Lung microvascular endothelial cell (primary cell): ENCODE measurements at regions not wholly inside any gene's neighbourhood (a gene's known extent, or its start where the extent isn't known, plus 50 kb on each side); places are given as distances from the start of the nearest gene placed in this dataset.

ENCODE experiments used
- DNase-seq, 2 donors: peaks; one replicate each; pipeline versions ENCODE4 v3.0.0 to v3.0.0-alpha.2; 2010; ENCODE audit warnings: low read depth in 2 of 2

DNA sequence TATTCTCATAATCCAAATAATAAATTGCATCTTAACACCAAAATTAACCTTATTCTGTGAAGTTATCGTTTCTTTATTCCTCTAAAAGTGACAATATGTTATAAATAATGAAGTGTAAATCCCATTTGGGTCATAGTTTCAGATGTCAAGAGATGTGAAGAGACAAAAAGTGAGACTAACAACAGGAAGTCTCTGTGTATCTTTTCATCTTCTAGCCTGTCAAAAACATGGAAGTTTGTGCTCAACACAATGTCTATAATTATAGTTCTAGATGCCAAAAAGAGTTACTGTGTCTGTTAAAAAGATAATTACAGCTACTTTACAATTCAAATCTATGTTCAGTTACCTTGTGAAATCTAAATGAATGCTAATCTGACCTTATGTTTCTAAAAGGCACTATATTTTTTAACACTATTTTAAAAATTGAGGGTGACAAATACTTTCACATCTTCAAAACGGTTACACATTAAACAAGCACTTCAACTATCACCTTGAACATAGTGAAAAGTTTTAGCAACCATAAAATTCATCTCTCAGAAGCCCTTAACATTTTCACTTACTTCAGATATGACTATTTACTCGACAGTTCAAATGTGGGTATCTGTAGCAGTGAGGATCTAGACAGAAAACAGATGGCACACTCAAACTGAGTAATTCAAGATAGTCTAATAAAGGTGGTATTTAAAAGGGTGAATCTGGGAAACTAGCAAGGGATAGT lies 509.8 kb downstream of the ARAP2 start:
- DNase-seq: no peak

DNA sequence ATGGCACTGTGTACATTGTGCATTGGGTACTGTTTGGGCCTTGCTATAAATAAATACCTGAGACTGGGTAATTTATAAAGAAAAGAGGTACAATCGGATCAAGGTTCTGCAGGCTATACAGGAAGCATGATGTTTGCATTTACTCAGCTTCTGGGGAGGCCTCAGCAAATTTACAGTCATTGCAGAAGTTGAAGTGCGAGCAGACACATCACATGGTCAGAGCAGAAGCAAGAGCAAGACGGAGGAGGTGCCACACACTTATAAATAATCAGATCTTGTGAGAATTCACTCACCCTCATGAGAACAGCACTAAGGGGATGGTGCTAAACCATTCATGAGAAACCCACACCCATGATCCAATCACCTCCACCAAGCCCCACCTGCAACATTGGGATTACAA lies 505.0 kb downstream of the ARAP2 start:
- DNase-seq: no peak

DNA sequence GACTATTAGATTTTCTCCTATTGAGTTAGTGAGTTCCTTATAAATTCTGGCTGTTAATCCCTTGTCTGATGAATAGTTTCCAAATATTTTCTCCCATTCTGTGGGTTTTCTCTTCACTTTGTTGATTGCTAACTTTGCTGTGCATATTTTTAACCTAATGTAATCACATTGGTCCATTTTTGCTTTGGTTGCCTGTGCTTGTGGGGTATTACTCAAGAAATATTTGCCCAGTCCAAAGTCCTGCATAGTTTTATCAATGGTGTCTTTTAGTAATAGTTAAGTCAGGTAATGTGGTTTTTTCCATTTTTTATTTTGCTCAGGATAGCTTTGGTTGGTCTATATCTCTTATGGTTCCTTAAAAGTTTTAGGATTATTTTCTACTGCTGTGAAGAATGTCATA lies 490.3 kb downstream of the ARAP2 start:
- no peak for DNase-seq

DNA sequence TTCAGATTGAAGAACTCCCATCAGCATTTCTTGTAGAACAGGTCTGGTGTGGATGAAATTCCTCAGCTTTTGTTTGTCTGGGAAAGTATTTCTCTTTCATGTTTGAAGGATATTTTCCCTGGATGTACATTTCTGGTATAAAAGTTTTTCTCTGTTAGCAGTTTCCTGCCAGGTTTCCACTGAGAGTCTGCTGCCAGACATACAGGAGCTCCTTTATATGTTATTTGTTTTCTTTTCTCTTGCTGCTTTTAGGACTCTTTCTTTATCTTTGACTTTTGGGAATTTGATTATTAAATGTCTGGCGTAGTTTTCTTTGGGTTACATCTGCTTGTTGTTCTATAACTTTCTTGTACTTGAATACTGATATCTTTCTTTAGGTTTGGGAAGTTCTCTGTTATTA lies 486.5 kb downstream of the ARAP2 start:
- DNase-seq: no peak

DNA sequence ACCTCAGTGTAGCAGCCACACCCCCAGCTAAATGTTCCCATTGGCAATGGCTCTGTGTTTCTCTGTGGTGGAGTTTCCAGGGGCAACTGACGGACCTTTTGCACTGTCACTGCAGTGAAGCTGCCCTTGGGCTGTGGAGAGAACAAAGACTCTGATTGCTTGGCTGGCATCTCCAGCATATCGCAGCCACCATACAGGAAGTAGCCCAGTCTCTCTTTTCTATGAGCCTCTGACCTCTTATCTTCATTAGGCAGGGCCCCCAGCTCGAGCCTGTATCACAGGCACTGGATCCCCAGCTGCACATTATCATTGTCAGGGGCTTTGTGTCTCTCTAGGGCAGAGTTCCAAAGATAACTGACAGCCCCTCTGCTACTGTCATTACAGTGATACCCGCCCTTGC lies 483.5 kb downstream of the ARAP2 start:
- DNase-seq: no peak

DNA sequence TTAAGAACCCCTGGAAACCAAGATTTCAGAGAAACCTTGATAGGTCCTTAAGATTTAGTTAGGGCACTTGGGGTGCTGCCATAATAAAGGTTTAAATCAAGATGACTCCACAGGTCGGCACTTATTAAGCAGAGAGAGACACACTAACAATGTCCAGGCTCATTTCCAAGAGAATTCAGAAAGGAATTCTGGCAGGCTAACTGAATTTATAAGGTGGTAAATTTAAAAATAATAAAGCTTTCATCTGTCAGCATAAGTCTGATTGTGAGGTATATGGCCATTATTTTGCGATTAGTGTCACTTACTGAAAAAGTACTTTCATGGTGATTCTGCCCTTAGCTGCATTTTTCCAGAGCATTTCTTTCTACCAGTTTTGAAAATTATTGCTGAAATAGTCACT lies 472.7 kb downstream of the ARAP2 start:
- DNase-seq: no peak

DNA sequence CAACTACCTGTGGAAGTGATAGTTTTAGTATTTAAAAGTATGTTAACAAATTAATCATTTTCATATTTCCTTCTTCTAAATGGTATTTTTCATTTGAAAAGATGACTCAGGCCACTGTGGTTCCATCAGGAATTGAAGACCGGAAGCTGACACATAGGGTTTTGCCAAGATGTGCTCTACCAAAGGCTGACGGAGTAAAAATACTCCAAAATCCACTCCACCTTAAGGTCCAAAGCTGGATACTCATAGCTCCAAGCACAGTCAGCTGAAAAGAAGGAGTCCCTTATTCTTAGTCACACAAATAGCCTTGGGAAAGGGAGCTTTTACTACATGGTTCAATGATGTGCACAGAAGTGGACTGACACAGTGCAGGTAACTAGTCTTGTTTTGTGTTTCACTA lies 472.0 kb downstream of the ARAP2 start:
- no peak for DNase-seq

DNA sequence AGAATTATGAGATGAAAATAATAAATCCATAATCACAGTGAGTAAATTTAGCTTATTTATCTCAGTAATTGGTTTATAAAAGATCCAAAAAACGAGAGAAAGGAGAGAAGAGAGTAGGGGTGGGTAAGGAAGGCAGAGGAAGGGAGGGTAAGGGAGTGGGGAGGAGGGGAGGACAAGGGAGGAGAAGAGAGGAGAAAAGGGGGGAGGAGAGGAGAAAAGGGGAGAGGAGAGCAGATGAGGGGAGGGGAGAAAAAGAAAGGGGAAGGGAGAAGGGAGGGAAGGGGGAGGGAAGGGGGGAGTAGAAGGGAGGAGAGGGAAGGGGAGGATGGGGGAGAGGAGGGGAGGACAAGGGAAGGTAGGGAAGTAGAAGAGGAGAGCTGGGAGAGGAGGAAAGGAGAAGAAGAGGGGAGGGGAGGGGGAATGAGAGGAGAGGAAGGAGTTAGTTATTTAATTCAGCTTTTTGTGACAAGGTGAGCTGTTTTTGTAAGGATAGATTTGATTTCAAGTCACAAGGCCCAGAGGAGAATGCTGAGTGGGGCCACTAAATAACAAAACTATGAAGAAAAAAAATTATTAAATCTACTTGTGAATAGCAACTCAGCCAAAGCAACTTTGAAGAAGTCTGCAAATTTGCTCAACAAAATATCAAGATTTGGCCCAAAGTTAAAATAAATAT lies 454.3 kb downstream of the ARAP2 start:
- DNase-seq: no peak

DNA sequence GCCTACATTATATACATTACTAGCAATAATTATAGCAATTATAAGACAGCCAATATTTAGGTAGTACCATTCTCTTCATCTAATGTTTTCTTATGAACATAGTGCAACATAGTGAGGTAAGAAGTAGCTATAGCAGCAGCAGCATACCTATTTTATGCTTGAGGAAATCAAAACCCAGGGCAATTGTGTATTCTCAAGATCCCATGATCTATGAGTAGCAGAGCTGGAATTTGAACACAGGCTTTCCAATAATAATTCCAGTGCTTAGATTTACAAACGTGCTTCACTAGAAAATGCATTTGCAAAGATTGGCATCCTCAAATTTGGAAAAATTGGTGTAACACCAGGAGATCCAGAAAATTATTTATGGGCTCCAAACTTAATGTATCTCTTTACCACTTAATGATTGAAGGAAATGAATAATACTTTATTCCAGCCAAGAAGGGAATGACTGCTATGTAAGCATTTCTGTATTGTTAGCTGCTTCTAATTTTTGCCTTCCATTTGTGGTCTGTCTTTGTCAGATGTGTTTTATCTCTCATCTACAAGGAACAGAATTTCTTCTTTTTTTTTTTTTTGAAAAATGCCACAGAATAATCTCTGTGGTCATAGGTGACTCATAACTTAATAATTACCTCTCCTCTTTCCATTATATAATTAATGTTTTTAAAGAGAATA lies 451.1 kb downstream of the ARAP2 start:
- no peak for DNase-seq

DNA sequence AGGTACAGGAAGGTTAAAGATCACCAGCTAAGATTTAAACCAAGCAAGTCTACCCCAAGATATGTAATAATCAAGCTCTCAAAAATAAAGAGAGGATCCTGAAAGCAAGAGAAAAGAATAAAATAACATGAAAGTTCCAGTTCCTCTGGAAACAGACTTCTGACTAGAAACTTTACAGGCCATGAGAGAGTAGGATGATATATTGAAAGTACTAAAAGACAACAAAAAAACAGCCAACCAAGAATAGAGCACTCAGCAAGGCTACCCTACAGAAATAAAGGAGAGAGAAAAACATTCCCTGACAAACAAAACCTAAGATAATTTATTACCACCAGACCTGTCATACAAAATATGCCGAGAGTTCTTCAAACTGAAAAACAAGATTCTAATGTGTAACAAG lies 450.5 kb downstream of the ARAP2 start:
- DNase-seq: no peak

DNA sequence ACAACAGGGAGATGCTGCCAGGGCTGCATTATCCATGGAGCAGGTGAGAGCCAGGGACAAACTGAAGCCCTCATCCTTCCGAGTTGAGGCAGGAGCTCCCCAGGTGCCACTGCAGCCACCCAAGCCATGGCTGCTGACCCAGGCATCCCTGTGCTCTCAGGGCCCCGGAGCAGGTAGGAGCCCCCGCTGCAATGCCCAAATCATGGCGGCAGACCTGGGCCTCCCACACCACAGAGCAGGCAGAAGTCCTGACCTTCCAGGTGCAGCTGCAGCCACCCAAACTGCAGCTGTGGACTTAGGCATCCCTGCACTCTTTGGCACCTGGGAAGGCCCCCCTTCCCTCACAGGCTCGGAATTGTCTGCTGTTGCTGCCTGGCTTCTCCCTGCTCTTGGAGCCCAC lies 443.6 kb downstream of the ARAP2 start:
- DNase-seq: no peak

DNA sequence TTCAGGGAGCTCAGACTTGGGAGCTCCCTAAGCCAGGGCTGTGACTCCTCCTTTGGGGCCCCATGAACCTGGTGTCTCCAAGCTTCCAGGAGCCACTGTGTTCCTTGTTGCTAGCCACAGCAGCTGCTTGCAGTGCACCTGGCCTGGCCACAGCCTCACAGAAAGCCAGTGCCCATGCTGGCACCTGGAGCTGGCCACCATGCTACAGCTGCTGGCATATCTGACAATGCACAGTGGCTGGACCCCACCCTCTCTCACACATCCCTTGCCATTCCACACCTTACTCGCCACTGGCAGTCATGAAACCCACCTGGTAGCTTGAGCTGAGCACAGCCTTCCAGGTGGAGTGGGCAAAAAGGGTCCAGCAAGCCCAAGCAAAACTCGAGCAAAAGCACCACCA lies 441.7 kb downstream of the ARAP2 start:
- DNase-seq: no peak

DNA sequence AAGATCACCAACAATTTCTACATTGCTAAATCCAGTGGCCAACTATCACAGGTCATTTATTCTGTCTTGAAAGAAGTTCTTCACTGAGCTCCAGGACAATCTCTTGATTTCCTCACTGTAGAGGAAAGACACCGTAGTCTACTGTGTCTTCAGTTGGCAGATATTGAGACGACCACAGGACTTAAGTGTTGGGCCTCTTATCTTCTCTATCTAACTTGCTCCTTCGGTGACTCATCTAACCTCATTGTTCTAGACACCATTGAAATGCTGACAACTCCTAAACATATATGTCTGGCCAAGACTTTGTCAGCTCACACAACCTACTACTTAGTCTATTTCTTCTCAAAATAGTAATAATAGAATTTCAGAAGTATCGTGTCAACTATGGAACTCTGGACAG lies 425.8 kb downstream of the ARAP2 start:
- DNase-seq: no peak

DNA sequence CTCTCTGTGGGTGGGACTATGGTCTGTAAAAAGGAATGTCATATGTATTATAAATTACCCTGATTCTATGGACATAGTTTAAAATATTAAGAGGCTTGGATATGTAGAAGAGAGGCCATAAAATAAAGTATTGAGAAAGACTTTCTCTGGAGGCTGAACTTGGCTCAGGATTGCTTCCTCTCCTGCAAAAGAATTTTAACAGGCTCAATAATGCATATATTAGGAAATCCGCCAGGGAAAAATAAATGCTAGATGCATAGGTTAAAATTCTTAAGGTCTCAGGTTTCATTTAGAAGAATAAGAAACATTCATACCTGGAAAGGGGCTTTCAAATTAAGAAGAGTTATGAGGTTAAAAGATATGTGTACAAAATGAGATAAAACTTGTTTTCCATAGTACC lies 424.3 kb downstream of the ARAP2 start:
- no peak for DNase-seq

DNA sequence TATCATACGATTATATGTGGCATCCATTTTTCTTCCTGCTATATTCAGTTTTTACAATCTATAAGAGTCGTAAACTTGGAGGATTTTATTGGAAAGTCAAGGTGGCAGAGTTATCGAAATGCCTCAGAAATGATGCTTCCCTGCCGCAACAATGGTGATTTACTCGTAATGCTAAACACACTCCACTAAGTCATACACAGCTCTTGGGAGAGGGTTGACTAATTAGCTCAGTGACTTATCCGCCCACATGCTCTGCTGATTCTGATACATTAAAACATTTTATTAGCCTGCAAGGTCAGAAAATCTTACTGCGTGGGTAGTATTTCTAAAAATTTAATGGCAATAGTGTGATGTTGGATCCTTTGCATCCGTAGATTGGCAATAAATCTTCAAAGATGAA lies 420.1 kb downstream of the ARAP2 start:
- DNase-seq: no peak

DNA sequence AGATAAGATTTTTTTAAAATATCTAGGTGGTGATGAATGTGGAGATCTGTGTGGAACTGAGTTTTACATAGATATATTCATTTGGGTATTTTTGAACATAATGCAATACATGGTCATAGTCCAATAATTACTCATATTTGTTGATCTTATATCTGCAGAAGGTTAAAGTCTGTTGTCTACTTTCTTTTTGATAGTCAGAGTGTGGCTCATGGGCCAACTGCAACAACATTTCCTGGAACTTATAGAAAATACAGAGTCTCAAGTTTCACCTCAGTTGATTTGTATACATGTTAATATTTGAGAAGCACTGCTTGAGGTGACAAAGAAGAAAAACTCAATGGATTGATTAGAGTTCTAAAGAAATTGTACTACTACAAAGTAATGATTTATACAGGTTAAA lies 408.4 kb downstream of the ARAP2 start:
- DNase-seq: no peak

DNA sequence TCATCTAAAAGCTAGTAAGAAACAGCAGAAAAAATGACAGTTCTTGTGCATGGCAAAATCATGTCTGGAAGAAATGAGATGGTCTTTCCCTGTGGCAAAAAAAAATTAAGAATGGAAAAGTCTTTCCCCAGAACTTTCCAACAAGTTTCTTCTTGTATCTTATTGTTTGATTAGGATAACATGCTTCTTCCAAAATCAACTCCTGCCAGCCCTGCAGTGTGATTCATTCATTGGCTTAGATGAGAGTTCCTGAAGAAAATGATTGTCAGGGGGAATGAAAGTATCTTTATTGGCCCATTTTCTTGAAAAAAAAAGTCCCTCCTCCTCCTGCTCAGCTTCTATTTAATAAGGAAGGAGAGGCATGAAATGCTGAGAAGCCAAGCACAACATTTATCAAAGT lies 407.7 kb downstream of the ARAP2 start:
- DNase-seq: no peak

DNA sequence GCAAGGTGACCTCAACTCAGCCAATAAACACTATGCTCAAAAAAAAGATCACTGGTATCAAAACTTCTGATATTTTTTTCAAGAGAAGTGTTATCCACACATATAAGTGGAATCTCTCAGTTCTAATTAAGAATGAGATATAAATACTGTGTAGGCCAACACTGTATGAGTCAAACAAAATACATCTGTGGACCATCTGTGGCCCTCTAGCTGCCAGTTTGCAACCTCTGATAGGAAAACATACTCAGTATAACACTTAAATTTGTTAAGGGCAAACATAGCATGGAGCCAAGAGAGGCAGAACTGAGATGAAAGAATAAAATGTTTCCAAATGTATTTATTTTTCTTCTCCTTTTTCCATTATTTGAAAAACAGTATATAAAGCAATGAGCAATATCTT lies 377.3 kb downstream of the ARAP2 start:
- DNase-seq: no peak

DNA sequence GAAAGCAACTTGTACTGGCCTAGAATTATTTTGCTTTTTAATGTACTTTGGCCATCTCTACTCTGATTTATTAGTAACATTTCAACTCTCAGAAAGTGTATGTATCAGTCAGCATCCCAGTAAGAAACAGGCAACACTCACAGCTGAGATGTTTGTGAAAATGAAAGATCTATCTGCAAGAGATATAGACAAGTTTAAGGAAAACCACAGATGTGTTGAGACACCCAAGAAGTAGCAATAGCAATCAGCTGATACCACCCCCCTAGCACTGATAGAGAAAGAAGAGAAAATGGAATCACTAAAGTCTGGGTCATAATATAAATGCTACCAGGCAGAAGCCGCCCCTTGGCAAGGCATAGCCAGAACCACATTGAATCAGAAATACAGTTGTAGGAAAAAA lies 372.0 kb downstream of the ARAP2 start:
- DNase-seq: no peak

DNA sequence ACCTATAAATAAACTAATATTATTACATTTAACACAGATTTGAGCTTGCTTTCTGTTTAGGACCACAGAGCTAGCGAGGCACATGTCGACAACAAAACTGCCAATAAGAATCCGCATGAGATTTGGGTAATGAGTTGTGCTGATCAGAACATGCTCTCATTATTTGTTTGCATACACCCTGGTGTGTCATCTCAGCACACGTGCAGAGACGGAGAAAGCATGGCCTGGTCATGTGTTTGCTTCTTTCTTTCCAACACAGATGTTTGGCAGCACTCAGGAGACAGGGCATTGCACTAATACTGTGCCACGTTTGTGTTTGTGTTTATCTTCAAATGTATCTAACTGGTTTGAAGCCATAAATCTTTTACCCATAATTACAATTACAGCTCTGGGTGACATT lies 364.8 kb downstream of the ARAP2 start:
- no peak for DNase-seq

DNA sequence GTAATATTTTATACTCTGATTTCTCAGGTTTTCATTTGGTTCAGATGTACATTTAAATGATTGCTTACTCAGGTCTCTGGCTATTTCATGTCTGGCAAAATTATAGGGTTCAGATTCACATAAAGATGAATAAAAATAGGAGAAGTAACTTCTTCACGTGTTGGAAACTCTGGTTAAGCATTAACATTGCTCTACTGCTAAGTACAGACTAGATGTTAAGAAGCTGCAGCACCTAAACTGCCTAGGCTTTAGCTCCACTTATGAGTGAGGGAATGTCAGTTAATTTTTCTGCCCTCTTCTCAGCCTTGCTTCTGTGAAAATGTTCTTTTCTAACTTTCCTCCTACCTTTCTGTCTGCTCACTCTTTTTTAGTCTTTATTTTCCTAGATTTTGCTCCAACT lies 361.2 kb downstream of the ARAP2 start:
- DNase-seq: no peak

DNA sequence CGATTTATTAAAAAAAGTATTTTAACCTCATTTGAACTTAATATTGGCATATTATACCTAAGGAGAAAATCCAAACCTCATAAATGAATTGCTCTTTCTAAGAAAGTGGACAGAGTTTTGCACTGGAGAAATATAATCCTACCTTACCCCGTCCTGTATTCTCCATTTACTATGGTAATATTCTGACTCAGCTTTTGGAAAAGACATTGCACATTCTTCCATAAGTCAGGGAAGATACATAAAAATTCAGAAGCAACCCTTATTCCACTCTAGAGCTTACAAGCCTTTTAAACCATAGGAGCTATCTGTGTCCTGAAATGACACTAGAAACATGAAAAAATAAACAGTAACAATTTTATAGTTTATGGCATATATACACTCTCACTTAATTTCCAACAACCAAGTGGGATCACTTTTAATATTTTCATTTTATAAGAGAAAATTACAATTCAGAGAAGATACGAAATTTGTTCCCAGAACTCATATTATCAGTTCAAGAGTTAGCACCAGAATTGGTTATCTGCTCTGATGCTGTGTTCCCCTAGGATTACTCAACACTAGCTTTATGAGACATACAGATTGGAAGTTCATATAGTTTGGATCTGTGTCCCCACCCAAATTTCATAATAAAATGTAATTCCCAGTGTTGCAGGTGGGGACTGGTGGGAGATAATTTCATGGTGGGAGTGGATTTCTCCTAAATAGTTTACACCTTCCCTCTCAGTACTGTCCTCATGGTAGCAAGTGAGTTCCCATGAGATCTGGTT lies 359.4 kb downstream of the ARAP2 start:
- DNase-seq: no peak
